Parathyroid adenoma (tissue), 2 donors: ENCODE measurements at regions not wholly inside any gene's neighbourhood (a gene's known extent, or its start where the extent isn't known, plus 50 kb on each side); places are given as distances from the start of the nearest gene placed in this dataset.

Experiments
- H2AFZ ChIP-seq: fragments of 300-600 bp; sonication (generic); one replicate; pipeline ENCODE4 v1.7.0; 2017; ENCODE audit warnings: antibody characterized with exemption, mild to moderate bottlenecking
- H3K27ac ChIP-seq: fragments of 300-600 bp; sonication (generic); one replicate; pipeline ENCODE4 v1.7.0; 2017
- H3K27me3 ChIP-seq: fragments of 300-600 bp; sonication (generic); one replicate; pipeline ENCODE4 v1.7.0; 2017; ENCODE audit warnings: low read length; ENCODE audit not compliant: control insufficient read depth, insufficient read depth
- H3K36me3 ChIP-seq: fragments of 300-600 bp; sonication (generic); one replicate; pipeline ENCODE4 v1.7.0; 2017; ENCODE audit warnings: low read length; ENCODE audit not compliant: control insufficient read depth, insufficient read depth
- H3K4me1 ChIP-seq: fragments of 300-600 bp; sonication (generic); one replicate; pipeline ENCODE4 v1.7.0; 2017; ENCODE audit warnings: control low read depth
- H3K4me2 ChIP-seq: fragments of 300-600 bp; sonication (generic); one replicate; pipeline ENCODE4 v1.7.0; 2017; ENCODE audit warnings: low read length
- H3K4me3 ChIP-seq: fragments of 300-600 bp; sonication (generic); one replicate; pipeline ENCODE4 v1.7.0; 2017; ENCODE audit warnings: low read depth, low read length
- H3K79me2 ChIP-seq: fragments of 300-600 bp; sonication (generic); one replicate; pipeline ENCODE4 v1.7.0; 2017; ENCODE audit warnings: control low read depth
- H3K9ac ChIP-seq: fragments of 300-600 bp; sonication (generic); one replicate; pipeline ENCODE4 v1.7.0; 2017; ENCODE audit warnings: mild to moderate bottlenecking
- H3K9me3 ChIP-seq: fragments of 300-600 bp; sonication (generic); one replicate; pipeline ENCODE4 v1.7.0; 2017; ENCODE audit warnings: low read length; ENCODE audit not compliant: control insufficient read depth
- CTCF ChIP-seq: fragments of 300-600 bp; sonication (generic); IDR thresholded peaks from one replicate; pipeline ENCODE4 v1.7.0; 2017; ENCODE audit warnings: antibody characterized with exemption, mild to moderate bottlenecking
- donor health status: primary hyperparathyroidism.

GRCh38 chr18:39344487-39344886 is 1778.9 kb upstream of the CELF4 start:
- Histone ChIP-seq H3K79me2 (no peaks in the 10 kb centered on the region), H3K4me1 (no peaks in the 10 kb centered on the region), H3K27me3 (no peaks in the 10 kb centered on the region), H3K9me3 (no peaks in the 10 kb centered on the region), H3K36me3 (no peaks in the 10 kb centered on the region), H3K4me2 (no peak overlapping the region), H3K4me3 (no peak overlapping the region), H2AFZ (no peak overlapping the region), H3K27ac (no peak overlapping the region), H3K9ac (no peak overlapping the region)
- no peak for TF ChIP-seq CTCF

- Histone ChIP-seq H3K9me3 (no peaks in the 10 kb centered on the region), H3K79me2 (no peaks in the 10 kb centered on the region), H2AFZ (no peak overlapping the region), H3K27me3 (no peaks in the 10 kb centered on the region), H3K4me1 (no peaks in the 10 kb centered on the region), H3K36me3 (no peaks in the 10 kb centered on the region), H3K27ac (no peak overlapping the region), H3K9ac (no peak overlapping the region), H3K4me2 (no peak overlapping the region), H3K4me3 (no peak overlapping the region)
- no peak for TF ChIP-seq CTCF
Measured at GRCh38 chr18:39341129-39341528, 1775.5 kb upstream of the CELF4 start.

- Histone ChIP-seq H3K36me3 (no peaks in the 10 kb centered on the region), H3K4me3 (no peak overlapping the region), H3K27ac (no peak overlapping the region), H3K27me3 (no peaks in the 10 kb centered on the region), H3K4me1 (no peaks in the 10 kb centered on the region), H3K79me2 (no peaks in the 10 kb centered on the region), H2AFZ (no peak overlapping the region), H3K4me2 (no peak overlapping the region), H3K9me3 (no peaks in the 10 kb centered on the region), H3K9ac (no peak overlapping the region)
- no peak for TF ChIP-seq CTCF
Measured at GRCh38 chr18:39340418-39340817, 1774.8 kb upstream of the CELF4 start.

- H3K27me3 ChIP-seq: no peaks in the 10 kb centered on the region
- TF ChIP-seq CTCF: no peak
Measured at GRCh38 chr18:39329496-39330275, 1764.1 kb upstream of the CELF4 start.

GRCh38 chr18:39326772-39327171 is 1761.2 kb upstream of the CELF4 start:
- Histone ChIP-seq H3K36me3 (no peaks in the 10 kb centered on the region), H3K79me2 (no peaks in the 10 kb centered on the region), H2AFZ (no peak overlapping the region), H3K27me3 (no peaks in the 10 kb centered on the region), H3K9me3 (no peaks in the 10 kb centered on the region), H3K9ac (no peak overlapping the region), H3K4me2 (no peak overlapping the region), H3K4me1 (no peaks in the 10 kb centered on the region), H3K27ac (no peak overlapping the region), H3K4me3 (no peak overlapping the region)
- no peak for TF ChIP-seq CTCF

More at GRCh38 chr18:39329496-39330275, 1764.1 kb upstream of the CELF4 start:
- no peak overlapping the region for H3K9ac ChIP-seq
- H3K4me1 ChIP-seq: no peaks in the 10 kb centered on the region
- H3K27ac ChIP-seq: no peak overlapping the region
- H3K9me3 ChIP-seq: no peaks in the 10 kb centered on the region
- H3K79me2 ChIP-seq: no peaks in the 10 kb centered on the region
- H3K4me3 ChIP-seq: no peak overlapping the region
- H3K36me3 ChIP-seq: no peaks in the 10 kb centered on the region
- H2AFZ ChIP-seq: no peak overlapping the region
- H3K4me2 ChIP-seq: no peak overlapping the region
